ENCODE measurements at regions not wholly inside any gene's neighbourhood (a gene's known extent, or its start where the extent isn't known, plus 50 kb on each side); places are given as distances from the start of the nearest gene placed in this dataset.

DNA sequence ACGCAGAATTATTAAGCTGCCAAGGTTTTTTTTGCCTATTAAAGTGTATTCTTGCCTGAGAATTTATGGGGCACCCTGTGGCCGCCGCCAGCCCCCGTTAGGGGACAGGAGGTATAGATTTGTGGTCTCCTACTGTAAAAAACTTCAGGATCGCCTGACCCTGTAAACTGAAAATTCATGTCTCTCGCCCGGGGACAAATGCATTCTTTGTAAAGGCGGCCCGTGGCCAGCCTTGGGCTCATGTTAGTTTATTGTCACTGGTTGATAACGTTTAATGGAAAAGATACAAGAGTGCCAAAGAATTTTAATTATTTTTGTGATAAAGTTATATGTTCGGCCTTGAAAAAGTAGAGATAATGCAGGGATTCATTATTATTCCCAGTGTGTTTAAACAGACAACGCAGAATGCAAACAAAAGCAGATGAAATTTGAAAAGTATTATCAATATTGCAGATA is 141.7 kb downstream of the URI1 start:
- Mint-ChIP-seq H3K27me3 (peaks cover 3% of the 10 kb centered on the region), H3K36me3 (ENCODE audit: low read depth) (no peaks in the 10 kb centered on the region), H3K9me3 (no peaks in the 10 kb centered on the region), H3K4me1 (ENCODE audit: low read depth) (no peaks in the 10 kb centered on the region), H3K27ac (no peak overlapping the region), H3K4me3 (no peak overlapping the region)
- POLR2A ChIA-PET: no interaction called here
- TF ChIP-seq, protein P1, sequence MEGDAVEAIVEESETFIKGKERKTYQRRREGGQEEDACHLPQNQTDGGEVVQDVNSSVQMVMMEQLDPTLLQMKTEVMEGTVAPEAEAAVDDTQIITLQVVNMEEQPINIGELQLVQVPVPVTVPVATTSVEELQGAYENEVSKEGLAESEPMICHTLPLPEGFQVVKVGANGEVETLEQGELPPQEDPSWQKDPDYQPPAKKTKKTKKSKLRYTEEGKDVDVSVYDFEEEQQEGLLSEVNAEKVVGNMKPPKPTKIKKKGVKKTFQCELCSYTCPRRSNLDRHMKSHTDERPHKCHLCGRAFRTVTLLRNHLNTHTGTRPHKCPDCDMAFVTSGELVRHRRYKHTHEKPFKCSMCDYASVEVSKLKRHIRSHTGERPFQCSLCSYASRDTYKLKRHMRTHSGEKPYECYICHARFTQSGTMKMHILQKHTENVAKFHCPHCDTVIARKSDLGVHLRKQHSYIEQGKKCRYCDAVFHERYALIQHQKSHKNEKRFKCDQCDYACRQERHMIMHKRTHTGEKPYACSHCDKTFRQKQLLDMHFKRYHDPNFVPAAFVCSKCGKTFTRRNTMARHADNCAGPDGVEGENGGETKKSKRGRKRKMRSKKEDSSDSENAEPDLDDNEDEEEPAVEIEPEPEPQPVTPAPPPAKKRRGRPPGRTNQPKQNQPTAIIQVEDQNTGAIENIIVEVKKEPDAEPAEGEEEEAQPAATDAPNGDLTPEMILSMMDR (IDR thresholded peaks at IDR 0.05): no peak
- intact Hi-C loops (cut with micrococcal nuclease): no loop called here
- CTCF ChIA-PET: no interaction called here
- ATAC-seq (no peak), DNase-seq (no peak)

DNA sequence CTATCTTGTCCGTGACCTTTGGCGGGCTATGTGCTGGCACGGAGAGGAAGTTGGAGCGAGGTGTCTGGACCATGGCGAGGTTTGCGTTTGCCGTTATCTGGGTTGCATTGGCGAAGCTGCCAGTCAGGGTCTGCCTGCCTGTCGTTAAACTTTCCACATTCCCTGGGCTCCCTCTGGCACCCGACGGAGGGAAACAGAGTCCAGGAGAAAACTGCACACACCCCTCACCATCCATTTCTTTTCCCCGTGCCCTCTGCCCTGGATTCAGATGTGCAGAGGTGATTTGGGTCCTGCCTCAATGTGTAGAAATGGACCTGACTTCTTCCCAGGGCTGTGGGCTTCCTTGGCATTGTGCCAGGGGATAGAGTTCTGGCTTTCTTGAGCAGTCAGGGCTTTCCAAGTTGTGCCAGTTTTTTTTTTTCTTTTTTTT is 142.4 kb downstream of the URI1 start:
- POLR2A ChIA-PET: no interaction called here
- Mint-ChIP-seq H3K9me3 (no peaks in the 10 kb centered on the region), H3K4me1 (ENCODE audit: low read depth) (no peaks in the 10 kb centered on the region), H3K27me3 (no peaks in the 10 kb centered on the region), H3K4me3 (no peak overlapping the region), H3K36me3 (ENCODE audit: low read depth) (no peaks in the 10 kb centered on the region), H3K27ac (no peak overlapping the region)
- TF ChIP-seq, protein P1 (IDR thresholded peaks at IDR 0.05): no peak
- CTCF ChIA-PET: no interaction called here
- intact Hi-C loops (cut with micrococcal nuclease): no loop called here
- no peak for DNase-seq
- ATAC-seq: no peak

DNA sequence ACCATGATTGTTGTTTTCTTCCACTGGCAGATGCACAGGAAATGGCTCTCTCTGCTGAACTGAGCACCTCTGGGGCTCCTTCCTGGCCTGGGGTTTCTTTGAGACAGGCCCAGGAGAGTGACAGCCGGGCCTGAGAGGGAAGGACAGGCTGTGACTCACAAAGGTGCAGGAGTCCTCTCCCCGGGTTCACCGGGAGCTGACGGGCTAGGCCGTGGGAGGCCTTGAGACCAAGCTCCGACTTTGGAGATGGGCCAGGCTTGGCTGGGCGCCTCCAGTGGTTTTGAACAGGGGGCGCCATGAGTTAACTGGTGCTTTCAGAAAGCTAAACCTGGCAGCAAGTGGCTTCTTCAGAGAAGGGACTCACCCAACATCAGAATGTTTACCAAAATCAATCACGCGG is 143.4 kb downstream of the URI1 start:
- Mint-ChIP-seq H3K36me3 (ENCODE audit: low read depth) (no peaks in the 10 kb centered on the region), H3K27me3 (no peaks in the 10 kb centered on the region), H3K4me1 (ENCODE audit: low read depth) (no peaks in the 10 kb centered on the region), H3K9me3 (no peaks in the 10 kb centered on the region), H3K27ac (no peak overlapping the region), H3K4me3 (no peak overlapping the region)
- ChIA-PET CTCF (no interaction called here), POLR2A (interaction anchor here (0.7 kb wide), 1 partner anchor 131 kb away, joined by 4 read pairs; no protein-coding TSS in a partner anchor)
- TF ChIP-seq, protein P1 (IDR thresholded peaks at IDR 0.05): no peak
- intact Hi-C loops (cut with micrococcal nuclease): no loop called here
- peak; percentile 20 for DNase-seq
- peak; percentile 51 for ATAC-seq

DNA sequence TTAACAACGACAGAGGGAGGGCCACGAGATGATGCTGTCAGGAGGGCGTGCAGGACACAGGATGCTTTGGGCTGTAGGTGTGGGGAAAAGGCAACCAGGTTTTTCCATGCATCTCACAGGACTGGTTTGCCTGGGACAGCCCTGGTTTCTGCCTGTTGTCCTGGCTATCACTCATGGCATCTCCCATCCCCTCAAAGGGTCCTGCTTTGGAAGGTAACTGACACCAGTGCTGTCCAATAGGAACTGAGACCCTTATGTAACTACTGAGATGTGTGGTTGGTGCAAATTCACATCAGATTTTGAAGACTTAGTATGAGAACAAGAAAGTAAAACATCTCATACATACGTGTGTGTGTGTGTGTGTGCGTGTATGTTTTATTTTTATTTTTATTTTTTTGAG is 144.2 kb downstream of the URI1 start:
- Mint-ChIP-seq H3K27me3 (no peaks in the 10 kb centered on the region), H3K27ac (no peak overlapping the region), H3K9me3 (no peaks in the 10 kb centered on the region), H3K4me1 (ENCODE audit: low read depth) (no peaks in the 10 kb centered on the region), H3K4me3 (no peak overlapping the region), H3K36me3 (ENCODE audit: low read depth) (no peaks in the 10 kb centered on the region)
- TF ChIP-seq, protein P1 (IDR thresholded peaks at IDR 0.05): no peak
- ATAC-seq: no peak
- intact Hi-C loops (cut with micrococcal nuclease): no loop called here
- CTCF ChIA-PET: no interaction called here
- POLR2A ChIA-PET: interaction anchor here (0.7 kb wide), 1 partner anchor 132 kb away, joined by 4 read pairs; no protein-coding TSS in a partner anchor
- DNase-seq: no peak

DNA sequence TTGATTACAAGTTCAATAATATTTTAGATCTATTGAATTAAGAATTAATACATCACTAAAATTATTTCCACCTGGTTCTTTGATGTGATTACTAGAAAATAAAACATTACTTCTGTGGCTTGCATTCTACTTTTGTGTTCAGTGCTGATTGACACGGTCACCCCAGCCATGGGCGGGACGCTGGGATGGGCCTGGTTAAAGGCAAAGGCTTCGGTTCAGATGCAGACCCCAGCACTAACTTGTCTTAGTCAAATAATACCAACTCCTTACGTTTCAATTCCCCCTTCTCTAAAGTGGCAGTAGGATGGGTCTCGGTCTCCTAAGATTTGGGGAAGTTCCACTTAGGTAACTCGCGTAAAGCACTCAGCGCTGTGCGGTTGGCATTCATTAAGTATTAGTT is 144.9 kb downstream of the URI1 start:
- no peaks in the 10 kb centered on the region for H3K4me1 Mint-ChIP-seq (ENCODE audit: low read depth)
- intact Hi-C loops (cut with micrococcal nuclease): no loop called here
- H3K9me3 Mint-ChIP-seq: no peaks in the 10 kb centered on the region
- ChIA-PET CTCF (no interaction called here), POLR2A (no interaction called here)
- no peaks in the 10 kb centered on the region for H3K36me3 Mint-ChIP-seq (ENCODE audit: low read depth)
- ATAC-seq: no peak
- TF ChIP-seq, protein P1 (IDR thresholded peaks at IDR 0.05): no peak
- no peak overlapping the region for H3K4me3 Mint-ChIP-seq
- H3K27ac Mint-ChIP-seq: no peak overlapping the region
- H3K27me3 Mint-ChIP-seq: no peaks in the 10 kb centered on the region
- DNase-seq: no peak
